Kidney (tissue), 13 donors: ENCODE measurements at regions not wholly inside any gene's neighbourhood (a gene's known extent, or its start where the extent isn't known, plus 50 kb on each side); places are given as distances from the start of the nearest gene placed in this dataset.

ENCODE experiments used
- DNase-seq, 5 donors: peaks; one replicate each; pipeline ENCODE4 v3.0.0-alpha.2; 2013 to 2020
- FAIRE-seq: peaks from 2 replicates; lab custom pipeline; 2012; peaks lifted over from hg19 to GRCh38; lab: Jason Lieb, UNC
- H3K27ac ChIP-seq, 2 donors: one replicate each; pipeline ENCODE4 v1.7.0; 2013; ENCODE audit warnings: low read depth in 2 of 2, low read length in 2 of 2, inconsistent platforms in 1 of 2
- H3K27me3 ChIP-seq: one replicate; pipeline ENCODE4 v1.7.1; 2013; ENCODE audit warnings: low read length, inconsistent platforms; ENCODE audit not compliant: control insufficient read depth, insufficient read depth
- H3K36me3 ChIP-seq, 3 donors: one replicate each; pipeline versions ENCODE4 v1.7.0 to v1.7.1; 2013; ENCODE audit warnings: low read length in 3 of 3, control low read depth in 1 of 3, inconsistent platforms in 1 of 3; ENCODE audit not compliant: insufficient read depth in 3 of 3, control insufficient read depth in 2 of 3
- H3K4me1 ChIP-seq, 3 donors: one replicate each; pipeline versions ENCODE4 v1.7.0 to v1.7.1; 2013; ENCODE audit warnings: low read length in 3 of 3, inconsistent platforms in 1 of 3, low read depth in 1 of 3; ENCODE audit not compliant: control insufficient read depth in 2 of 3, insufficient read depth in 2 of 3
- H3K4me3 ChIP-seq, 3 donors: one replicate each; pipeline versions ENCODE4 v1.7.0 to v1.8.1; 2013; ENCODE audit warnings: low read length in 3 of 3, control low read depth in 1 of 3, inconsistent platforms in 1 of 3
- H3K9ac ChIP-seq, 3 donors: one replicate each; pipeline versions ENCODE4 v1.7.0 to v1.7.1; 2013; ENCODE audit warnings: low read length in 3 of 3, control low read depth in 1 of 3, inconsistent platforms in 1 of 3
- H3K9me3 ChIP-seq, 3 donors: one replicate each; pipeline versions ENCODE4 v1.7.0 to v1.7.1; 2013; ENCODE audit warnings: low read length in 3 of 3, control low read depth in 1 of 3, inconsistent platforms in 1 of 3; ENCODE audit not compliant: control insufficient read depth in 2 of 3, insufficient read depth in 1 of 3
- intact Hi-C: fragments of 100-400 bp; cut with DNase I; formaldehyde crosslinking; loops from one replicate; pipeline ENCODE4 v1.11.1; 2022
- TF ChIP-seq, protein P1 (sequence below): IDR thresholded peaks from 3 replicates; pipeline ENCODE4 v1.5.1; 2012; ENCODE audit warnings: mild to moderate bottlenecking, moderate library complexity, borderline replicate concordance; ENCODE audit not compliant: insufficient read depth; ENCODE audit errors: extremely low read depth
- donor health status: control.
- donor health status: control.
- donor health status: control.
- donor health status: control.
- donor health status: control.
- donor health status: DM: yes; HTN: yes; CAD: no.
- donor health status: Normal renal cell carcinoma (clear cell type).

DNA sequence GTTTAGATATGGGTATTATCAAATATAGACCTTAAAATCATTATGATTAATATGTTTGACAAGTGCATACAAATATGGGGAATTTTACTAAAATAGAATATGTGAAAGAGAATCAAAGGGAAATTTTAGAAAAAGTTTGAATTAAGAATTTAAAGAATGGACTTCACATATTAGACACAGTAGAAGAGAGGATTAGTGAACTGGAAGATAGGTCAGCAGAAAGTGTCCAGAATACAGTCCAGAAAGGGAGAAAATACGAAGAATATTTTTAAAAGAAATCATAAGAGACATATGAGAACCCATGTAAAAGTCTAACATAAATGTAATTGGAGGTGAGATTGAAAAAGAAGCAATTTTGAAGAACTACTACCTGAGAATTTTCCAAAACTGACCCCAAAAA is 139.9 kb downstream of the DTWD1 start:
- TF ChIP-seq, protein P1, sequence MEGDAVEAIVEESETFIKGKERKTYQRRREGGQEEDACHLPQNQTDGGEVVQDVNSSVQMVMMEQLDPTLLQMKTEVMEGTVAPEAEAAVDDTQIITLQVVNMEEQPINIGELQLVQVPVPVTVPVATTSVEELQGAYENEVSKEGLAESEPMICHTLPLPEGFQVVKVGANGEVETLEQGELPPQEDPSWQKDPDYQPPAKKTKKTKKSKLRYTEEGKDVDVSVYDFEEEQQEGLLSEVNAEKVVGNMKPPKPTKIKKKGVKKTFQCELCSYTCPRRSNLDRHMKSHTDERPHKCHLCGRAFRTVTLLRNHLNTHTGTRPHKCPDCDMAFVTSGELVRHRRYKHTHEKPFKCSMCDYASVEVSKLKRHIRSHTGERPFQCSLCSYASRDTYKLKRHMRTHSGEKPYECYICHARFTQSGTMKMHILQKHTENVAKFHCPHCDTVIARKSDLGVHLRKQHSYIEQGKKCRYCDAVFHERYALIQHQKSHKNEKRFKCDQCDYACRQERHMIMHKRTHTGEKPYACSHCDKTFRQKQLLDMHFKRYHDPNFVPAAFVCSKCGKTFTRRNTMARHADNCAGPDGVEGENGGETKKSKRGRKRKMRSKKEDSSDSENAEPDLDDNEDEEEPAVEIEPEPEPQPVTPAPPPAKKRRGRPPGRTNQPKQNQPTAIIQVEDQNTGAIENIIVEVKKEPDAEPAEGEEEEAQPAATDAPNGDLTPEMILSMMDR: no peak
- H3K4me1 ChIP-seq: no peaks in the 10 kb centered on the region
- FAIRE-seq: no peak
- no peaks in the 10 kb centered on the region for H3K27me3 ChIP-seq
- intact Hi-C loops: no loop called here
- H3K9ac ChIP-seq: no peak overlapping the region
- no peak overlapping the region for H3K27ac ChIP-seq
- DNase-seq: no peak
- H3K9me3 ChIP-seq: peaks cover 0 to 29% (median 6%) of the 10 kb centered on the region in 3 donors
- no peak overlapping the region for H3K4me3 ChIP-seq
- H3K36me3 ChIP-seq: no peaks in the 10 kb centered on the region

DNA sequence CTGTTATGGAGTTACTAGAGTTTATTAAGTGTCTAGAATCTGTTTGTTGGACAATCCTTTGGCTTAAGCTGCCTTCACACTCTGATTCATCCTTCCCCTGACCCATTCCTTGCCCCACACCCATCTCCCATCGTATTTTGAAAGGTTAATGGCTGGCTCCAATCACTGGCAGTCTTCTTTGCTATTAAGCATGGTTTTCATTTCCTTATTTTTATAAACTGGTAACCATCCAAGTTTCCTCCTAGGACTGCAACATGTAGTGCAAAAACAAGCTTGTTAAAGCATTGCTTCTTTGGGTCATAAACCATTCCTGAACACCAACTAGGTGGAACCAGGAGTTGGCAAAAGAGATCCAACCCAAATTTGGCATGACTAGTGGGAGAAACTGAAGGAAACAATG is 148.4 kb downstream of the DTWD1 start:
- intact Hi-C loops: no loop called here
- Histone ChIP-seq H3K9me3 (peaks cover 0 to 14% (median 0%) of the 10 kb centered on the region in 3 donors), H3K36me3 (no peaks in the 10 kb centered on the region), H3K27me3 (no peaks in the 10 kb centered on the region), H3K4me1 (no peaks in the 10 kb centered on the region), H3K27ac (no peak overlapping the region), H3K4me3 (no peak overlapping the region), H3K9ac (no peak overlapping the region)
- DNase-seq: no peak
- TF ChIP-seq, protein P1: no peak
- no peak for FAIRE-seq

DNA sequence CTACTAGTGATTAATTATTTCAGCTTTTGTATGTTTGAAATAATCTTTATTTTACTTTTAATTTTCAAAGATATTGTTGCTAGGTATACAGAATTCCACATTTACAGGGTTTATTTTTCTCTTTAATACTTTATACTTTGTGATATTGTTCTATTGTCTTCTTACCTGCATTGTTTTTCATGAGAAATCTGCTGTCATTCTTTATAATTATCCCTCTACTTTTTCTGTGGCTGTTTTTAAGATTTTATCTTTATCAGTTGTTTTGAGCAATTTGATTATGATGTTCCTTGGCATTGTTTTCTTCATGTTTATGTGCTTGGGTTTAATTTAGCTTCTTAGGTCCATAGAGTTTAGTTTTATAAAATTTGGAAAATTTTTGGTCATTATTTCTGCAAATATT is 168.6 kb downstream of the DTWD1 start:
- Histone ChIP-seq H3K9me3 (peaks cover 0 to 7% (median 0%) of the 10 kb centered on the region in 3 donors), H3K9ac (no peak overlapping the region), H3K36me3 (no peaks in the 10 kb centered on the region), H3K4me1 (no peaks in the 10 kb centered on the region), H3K27me3 (no peaks in the 10 kb centered on the region), H3K27ac (no peak overlapping the region), H3K4me3 (no peak overlapping the region)
- DNase-seq (no peak), FAIRE-seq (no peak)
- TF ChIP-seq, protein P1: no peak
- intact Hi-C loops: no loop called here

DNA sequence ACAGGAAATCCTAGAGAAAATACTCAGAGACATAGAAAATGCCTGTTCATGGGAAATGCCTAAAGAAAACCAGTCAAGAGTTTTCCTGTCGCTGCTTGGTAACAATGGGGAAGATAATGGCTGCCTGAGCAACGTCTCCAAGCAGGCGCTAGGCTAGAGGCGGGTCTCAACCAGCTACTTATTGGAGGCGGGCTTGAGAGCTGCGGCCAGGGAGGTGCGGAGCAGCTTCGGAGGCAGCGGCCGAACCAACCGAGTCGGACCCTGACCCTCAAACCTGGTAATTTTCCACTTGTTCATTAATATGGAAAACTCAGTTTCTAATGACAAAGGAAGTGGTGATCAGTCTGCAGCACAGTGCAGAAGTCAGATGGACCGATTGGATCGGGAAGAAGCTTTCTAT is 173.1 kb downstream of the DTWD1 start:
- H3K4me1 ChIP-seq: no peaks in the 10 kb centered on the region
- no peak for DNase-seq
- intact Hi-C loops: no loop called here
- H3K27ac ChIP-seq: no peak overlapping the region
- no peak for FAIRE-seq
- H3K4me3 ChIP-seq: no peak overlapping the region
- H3K9me3 ChIP-seq: peaks cover 0 to 5% (median 0%) of the 10 kb centered on the region in 3 donors
- no peak overlapping the region for H3K9ac ChIP-seq
- TF ChIP-seq, protein P1: no peak
- no peaks in the 10 kb centered on the region for H3K27me3 ChIP-seq
- H3K36me3 ChIP-seq: no peaks in the 10 kb centered on the region
